ENCODE measurements at regions not wholly inside any gene's neighbourhood (a gene's known extent, or its start where the extent isn't known, plus 50 kb on each side); places are given as distances from the start of the nearest gene placed in this dataset.

DNA sequence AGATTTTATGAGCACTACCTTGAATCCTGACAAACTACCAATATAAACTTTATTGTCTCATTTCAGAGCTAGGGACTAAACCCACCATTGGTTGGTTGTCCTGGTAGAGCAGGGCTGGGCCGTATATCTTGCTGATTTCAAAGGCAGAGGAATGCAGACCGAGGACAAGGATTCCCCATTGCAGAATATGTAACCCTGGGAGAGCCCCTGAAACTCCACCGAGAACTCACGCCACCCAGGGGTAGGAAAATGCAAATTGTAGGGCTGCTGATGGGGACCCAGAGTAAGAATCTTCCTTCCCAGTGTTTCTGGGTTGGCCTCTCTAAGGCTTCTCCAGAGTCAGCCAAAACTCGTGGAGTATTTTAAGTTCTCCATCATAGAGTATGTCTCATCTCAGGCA lies 235.3 kb downstream of the ABHD5 start:
- Mint-ChIP-seq H3K4me3 (no peak overlapping the region), H3K27me3 (ENCODE audit: insufficient read depth, low read depth, poor library complexity) (peaks cover 22% of the 10 kb centered on the region), H3K9me3 (no peaks in the 10 kb centered on the region; the same call in 2 of the 3 replicates), H3K4me1 (peaks cover 34% of the 10 kb centered on the region), H3K27ac (no peak overlapping the region), H3K36me3 (ENCODE audit: low read depth) (no peaks in the 10 kb centered on the region)
- DNase-seq (ENCODE audit: low spot score): peak; percentile 48
- ATAC-seq: peak; percentile 83
- Histone ChIP-seq H3K27ac (ENCODE audit: low read depth) (no peak overlapping the region), H3F3A (replicated peaks; ENCODE audit: low read depth) (no peaks in the 10 kb centered on the region), H3K4me3 (no peak overlapping the region), H4K20me1 (replicated peaks; ENCODE audit: insufficient read depth) (no peaks in the 10 kb centered on the region), H3K36me3 (ENCODE audit: insufficient read depth) (no peaks in the 10 kb centered on the region), H3K4me1 (ENCODE audit: insufficient read depth) (peaks cover 28% of the 10 kb centered on the region), H3K79me2 (replicated peaks; ENCODE audit: insufficient read depth) (no peaks in the 10 kb centered on the region), H3K27me3 (ENCODE audit: insufficient read depth) (no peaks in the 10 kb centered on the region), H3K4me2 (no peak overlapping the region), H2AFZ (peak overlapping the region; percentile 21; the same call in 1 of the 2 replicates), H3K9me2 (ENCODE audit: insufficient read depth) (peaks cover 9% of the 10 kb centered on the region; the same call in 1 of the 2 replicates)
- TF ChIP-seq, protein P1, sequence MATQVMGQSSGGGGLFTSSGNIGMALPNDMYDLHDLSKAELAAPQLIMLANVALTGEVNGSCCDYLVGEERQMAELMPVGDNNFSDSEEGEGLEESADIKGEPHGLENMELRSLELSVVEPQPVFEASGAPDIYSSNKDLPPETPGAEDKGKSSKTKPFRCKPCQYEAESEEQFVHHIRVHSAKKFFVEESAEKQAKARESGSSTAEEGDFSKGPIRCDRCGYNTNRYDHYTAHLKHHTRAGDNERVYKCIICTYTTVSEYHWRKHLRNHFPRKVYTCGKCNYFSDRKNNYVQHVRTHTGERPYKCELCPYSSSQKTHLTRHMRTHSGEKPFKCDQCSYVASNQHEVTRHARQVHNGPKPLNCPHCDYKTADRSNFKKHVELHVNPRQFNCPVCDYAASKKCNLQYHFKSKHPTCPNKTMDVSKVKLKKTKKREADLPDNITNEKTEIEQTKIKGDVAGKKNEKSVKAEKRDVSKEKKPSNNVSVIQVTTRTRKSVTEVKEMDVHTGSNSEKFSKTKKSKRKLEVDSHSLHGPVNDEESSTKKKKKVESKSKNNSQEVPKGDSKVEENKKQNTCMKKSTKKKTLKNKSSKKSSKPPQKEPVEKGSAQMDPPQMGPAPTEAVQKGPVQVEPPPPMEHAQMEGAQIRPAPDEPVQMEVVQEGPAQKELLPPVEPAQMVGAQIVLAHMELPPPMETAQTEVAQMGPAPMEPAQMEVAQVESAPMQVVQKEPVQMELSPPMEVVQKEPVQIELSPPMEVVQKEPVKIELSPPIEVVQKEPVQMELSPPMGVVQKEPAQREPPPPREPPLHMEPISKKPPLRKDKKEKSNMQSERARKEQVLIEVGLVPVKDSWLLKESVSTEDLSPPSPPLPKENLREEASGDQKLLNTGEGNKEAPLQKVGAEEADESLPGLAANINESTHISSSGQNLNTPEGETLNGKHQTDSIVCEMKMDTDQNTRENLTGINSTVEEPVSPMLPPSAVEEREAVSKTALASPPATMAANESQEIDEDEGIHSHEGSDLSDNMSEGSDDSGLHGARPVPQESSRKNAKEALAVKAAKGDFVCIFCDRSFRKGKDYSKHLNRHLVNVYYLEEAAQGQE (IDR thresholded peaks at IDR 0.05; ENCODE audit: unreplicated experiment): no peak
- TF ChIP-seq CREB1 (CRISPR knock-in tag; IDR thresholded peaks at IDR 0.05; ENCODE audit: low read depth): no peak
- no peak for TF ChIP-seq JUNB (IDR thresholded peaks at IDR 0.05; ENCODE audit: unreplicated experiment)
- TF ChIP-seq POLR2AphosphoS5 (IDR thresholded peaks at IDR 0.05; ENCODE audit: low read depth): no peak
- TF ChIP-seq, protein P2, sequence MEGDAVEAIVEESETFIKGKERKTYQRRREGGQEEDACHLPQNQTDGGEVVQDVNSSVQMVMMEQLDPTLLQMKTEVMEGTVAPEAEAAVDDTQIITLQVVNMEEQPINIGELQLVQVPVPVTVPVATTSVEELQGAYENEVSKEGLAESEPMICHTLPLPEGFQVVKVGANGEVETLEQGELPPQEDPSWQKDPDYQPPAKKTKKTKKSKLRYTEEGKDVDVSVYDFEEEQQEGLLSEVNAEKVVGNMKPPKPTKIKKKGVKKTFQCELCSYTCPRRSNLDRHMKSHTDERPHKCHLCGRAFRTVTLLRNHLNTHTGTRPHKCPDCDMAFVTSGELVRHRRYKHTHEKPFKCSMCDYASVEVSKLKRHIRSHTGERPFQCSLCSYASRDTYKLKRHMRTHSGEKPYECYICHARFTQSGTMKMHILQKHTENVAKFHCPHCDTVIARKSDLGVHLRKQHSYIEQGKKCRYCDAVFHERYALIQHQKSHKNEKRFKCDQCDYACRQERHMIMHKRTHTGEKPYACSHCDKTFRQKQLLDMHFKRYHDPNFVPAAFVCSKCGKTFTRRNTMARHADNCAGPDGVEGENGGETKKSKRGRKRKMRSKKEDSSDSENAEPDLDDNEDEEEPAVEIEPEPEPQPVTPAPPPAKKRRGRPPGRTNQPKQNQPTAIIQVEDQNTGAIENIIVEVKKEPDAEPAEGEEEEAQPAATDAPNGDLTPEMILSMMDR (conservative IDR thresholded peaks at IDR 0.05; ENCODE audit: low read depth in 2 of 2): peak in 1 of 2 experiments; percentile 37; a peak in 2 of 4 replicates
- TF ChIP-seq NANOG (IDR thresholded peaks at IDR 0.05; ENCODE audit: borderline replicate concordance): no peak
- no peak for TF ChIP-seq ETS1 (IDR thresholded peaks at IDR 0.05)
- TF ChIP-seq EZH2 (IDR thresholded peaks at IDR 0.05; ENCODE audit: low read depth, unreplicated experiment): no peak

DNA sequence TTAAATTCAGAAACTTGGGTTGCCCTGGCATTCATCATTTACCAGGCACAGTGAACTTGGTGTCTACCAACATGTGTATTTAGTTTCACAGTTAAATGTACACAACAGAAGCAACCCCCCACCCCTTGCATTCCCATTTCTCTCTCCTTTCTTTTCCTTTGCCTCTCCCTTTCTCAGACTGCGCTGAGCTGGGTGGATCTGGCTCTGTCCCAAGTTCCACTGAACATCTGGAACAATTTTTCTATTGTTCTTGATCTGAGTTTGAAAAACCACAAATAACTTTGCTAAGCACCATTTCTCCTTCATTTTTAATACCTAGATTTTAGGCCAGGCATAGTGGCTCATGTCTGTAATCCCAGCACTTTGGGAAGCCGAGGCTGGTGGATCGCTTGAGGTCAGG lies 242.2 kb downstream of the ABHD5 start:
- H3K27ac ChIP-seq (ENCODE audit: low read depth): no peak overlapping the region
- H3K4me2 ChIP-seq: no peak overlapping the region
- no peaks in the 10 kb centered on the region for H3K4me1 Mint-ChIP-seq
- no peak overlapping the region for H3K4me3 Mint-ChIP-seq
- DNase-seq (ENCODE audit: low spot score) (no peak), ATAC-seq (no peak)
- no peaks in the 10 kb centered on the region for H4K20me1 ChIP-seq (replicated peaks; ENCODE audit: insufficient read depth)
- H3K4me3 ChIP-seq: no peak overlapping the region
- H3K27me3 ChIP-seq (ENCODE audit: insufficient read depth): no peaks in the 10 kb centered on the region
- H3K36me3 Mint-ChIP-seq (ENCODE audit: low read depth): no peaks in the 10 kb centered on the region
- peaks cover 2% of the 10 kb centered on the region for H3K27me3 Mint-ChIP-seq (ENCODE audit: insufficient read depth, low read depth, poor library complexity)
- H2AFZ ChIP-seq: 0 out of 2 replicates have a peak overlapping the region, but pooled peaks have one; percentile 78
- peaks cover 2% of the 10 kb centered on the region; the same call in 1 of the 3 replicates for H3K9me3 Mint-ChIP-seq
- H3K79me2 ChIP-seq (replicated peaks; ENCODE audit: insufficient read depth): no peaks in the 10 kb centered on the region
- no peaks in the 10 kb centered on the region for H3K36me3 ChIP-seq (ENCODE audit: insufficient read depth)
- H3F3A ChIP-seq (replicated peaks; ENCODE audit: low read depth): no peaks in the 10 kb centered on the region
- no peak overlapping the region for H3K27ac Mint-ChIP-seq
- H3K4me1 ChIP-seq (ENCODE audit: insufficient read depth): no peaks in the 10 kb centered on the region
- no peaks in the 10 kb centered on the region for H3K9me2 ChIP-seq (ENCODE audit: insufficient read depth)
- TF ChIP-seq JUNB (IDR thresholded peaks at IDR 0.05; ENCODE audit: unreplicated experiment): no peak
- TF ChIP-seq, protein P1 (IDR thresholded peaks at IDR 0.05; ENCODE audit: unreplicated experiment): no peak
- no peak for TF ChIP-seq POLR2AphosphoS5 (IDR thresholded peaks at IDR 0.05; ENCODE audit: low read depth)
- no peak for TF ChIP-seq EZH2 (IDR thresholded peaks at IDR 0.05; ENCODE audit: low read depth, unreplicated experiment)
